IMR-90 (cell line): ENCODE measurements at regions not wholly inside any gene's neighbourhood (a gene's known extent, or its start where the extent isn't known, plus 50 kb on each side); places are given as distances from the start of the nearest gene placed in this dataset.

Experiments
- ATAC-seq: fragments of 200-7000 bp; cut with Tn5 transposase; 2 replicates; pipeline ENCODE4 v1.9.1; 2020; ENCODE audit warnings: low read depth, mild to moderate bottlenecking, moderate library complexity
- BruUV-seq: library from RNA; stranded (reverse); fragments of 400-500 nt; replicated peaks from 2 replicates; lab custom pipeline; 2021; lab: Mats Ljungman, UMichigan
- CTCF ChIA-PET: fragments of 300-600 bp; formaldehyde crosslinking; extraction: SDS; loops from one replicate; lab custom pipeline; 2021; ENCODE audit warnings: antibody characterized with exemption; lab: Yijun Ruan, JAX
- POLR2A ChIA-PET: fragments of 300-600 bp; sonication (Branson Sonifier 250); formaldehyde crosslinking; loops from one replicate; lab custom pipeline; 2022; ENCODE audit warnings: antibody characterized with exemption; ENCODE audit not compliant: unreplicated experiment; lab: Charles Lee
- DNase-seq: peaks from one replicate; pipeline ENCODE4 v3.0.0; 2013
- H2AFZ ChIP-seq: replicated peaks from 2 replicates; pipeline ENCODE3; 2013; ENCODE audit warnings: low read length, mild to moderate bottlenecking; ENCODE audit not compliant: poor library complexity
- H2AK5ac ChIP-seq: 2 replicates; pipeline ENCODE4 v1.6.1; 2013; ENCODE audit warnings: low read depth, low read length, inconsistent platforms
- H2AK9ac ChIP-seq: replicated peaks from 2 replicates; pipeline ENCODE3; 2013; ENCODE audit warnings: mild to moderate bottlenecking, low read depth, low read length, moderate library complexity; ENCODE audit not compliant: poor library complexity
- H2BK120ac ChIP-seq: 2 replicates; pipeline ENCODE4 v1.6.1; 2013; ENCODE audit warnings: low read depth, low read length, inconsistent platforms
- H2BK15ac ChIP-seq: 3 replicates; pipeline ENCODE4 v1.6.1; 2013; ENCODE audit warnings: low read depth, low read length, inconsistent platforms
- H2BK20ac ChIP-seq: 2 replicates; pipeline ENCODE4 v1.6.1; 2013; ENCODE audit warnings: low read depth, mild to moderate bottlenecking, inconsistent platforms, low read length, moderate library complexity
- H2BK5ac ChIP-seq: 2 replicates; pipeline ENCODE4 v1.6.1; 2013; ENCODE audit warnings: mild to moderate bottlenecking, low read depth, low read length, inconsistent platforms; ENCODE audit not compliant: poor library complexity, severe bottlenecking
- H3K14ac ChIP-seq: replicated peaks from 2 replicates; pipeline ENCODE4 v1.6.1; 2013; ENCODE audit warnings: low read depth, low read length, inconsistent platforms
- H3K18ac ChIP-seq: 2 replicates; pipeline ENCODE4 v1.6.1; 2013; ENCODE audit warnings: low read depth, low read length, control low read depth
- H3K23ac ChIP-seq: 2 replicates; pipeline ENCODE4 v1.6.1; 2013; ENCODE audit warnings: low read depth, low read length, inconsistent platforms
- H3K27ac ChIP-seq: 2 replicates; pipeline ENCODE4 v1.5.1; 2013; ENCODE audit warnings: mild to moderate bottlenecking, control low read depth, low read length; ENCODE audit not compliant: insufficient read depth
- H3K27me3 ChIP-seq: 2 replicates; pipeline ENCODE4 v1.6.1; 2013; ENCODE audit warnings: low read length; ENCODE audit not compliant: control insufficient read depth, insufficient read depth
- H3K36me3 ChIP-seq: 2 replicates; pipeline ENCODE4 v1.6.1; 2013; ENCODE audit warnings: low read length, mixed read lengths; ENCODE audit not compliant: control insufficient read depth, insufficient read depth
- H3K4ac ChIP-seq: 2 replicates; pipeline ENCODE4 v1.6.1; 2013; ENCODE audit warnings: low read depth, low read length, inconsistent platforms
- H3K4me1 ChIP-seq: 2 replicates; pipeline ENCODE4 v1.6.1; 2013; ENCODE audit warnings: low read length, mixed read lengths; ENCODE audit not compliant: control insufficient read depth, insufficient read depth
- H3K4me2 ChIP-seq: 2 replicates; pipeline ENCODE4 v1.6.1; 2013; ENCODE audit warnings: low read depth, mild to moderate bottlenecking, control low read depth, low read length, moderate library complexity
- H3K4me3 ChIP-seq: 2 replicates; pipeline ENCODE4 v1.5.1; 2013; ENCODE audit warnings: low read depth, mild to moderate bottlenecking, control low read depth, low read length, moderate library complexity; ENCODE audit not compliant: insufficient read depth
- H3K56ac ChIP-seq: 2 replicates; pipeline ENCODE4 v1.6.1; 2013; ENCODE audit warnings: low read length, inconsistent platforms; ENCODE audit not compliant: insufficient read depth; ENCODE audit errors: extremely low read depth
- H3K79me1 ChIP-seq, 2 experiments: 2 replicates each; pipeline ENCODE4 v1.6.1; 2013; ENCODE audit warnings: low read length in 2 of 2, inconsistent platforms in 1 of 2, low read depth in 1 of 2
- H3K9ac ChIP-seq: 2 replicates; pipeline ENCODE4 v1.6.1; 2013; ENCODE audit warnings: low read depth, low read length, control low read depth
- H3K9me1 ChIP-seq: 2 replicates; pipeline ENCODE4 v1.6.1; 2013; ENCODE audit warnings: low read length, inconsistent platforms; ENCODE audit not compliant: insufficient read depth
- H3K9me3 ChIP-seq: 2 replicates; pipeline ENCODE4 v1.6.1; 2013; ENCODE audit warnings: low read length; ENCODE audit not compliant: control insufficient read depth, insufficient read depth
- H4K20me1 ChIP-seq: 2 replicates; pipeline ENCODE4 v1.6.1; 2013; ENCODE audit warnings: low read length, inconsistent platforms; ENCODE audit not compliant: insufficient read depth
- H4K5ac ChIP-seq: 2 replicates; pipeline ENCODE4 v1.6.1; 2013; ENCODE audit warnings: mild to moderate bottlenecking, low read depth, low read length, control low read depth
- H4K8ac ChIP-seq, 2 experiments: 2 replicates each; pipeline ENCODE4 v1.6.1; 2013; ENCODE audit warnings: low read depth in 2 of 2, low read length in 2 of 2, control low read depth in 1 of 2, inconsistent platforms in 1 of 2
- H4K91ac ChIP-seq: 2 replicates; pipeline ENCODE4 v1.6.1; 2013; ENCODE audit warnings: low read depth, low read length, inconsistent platforms; ENCODE audit not compliant: insufficient read depth
- MAFK ChIP-seq: IDR thresholded peaks from 2 replicates; pipeline ENCODE4 v1.6.1; 2012; ENCODE audit warnings: low read depth, low read length, improper control_type of control experiment
- MXI1 ChIP-seq: IDR thresholded peaks from 2 replicates; pipeline ENCODE4 v1.6.1; 2012; ENCODE audit warnings: low read depth, mild to moderate bottlenecking, low read length, moderate library complexity, borderline replicate concordance
- NFE2L2 ChIP-seq: fragments of 150-350 bp; IDR thresholded peaks from 2 replicates; pipeline ENCODE4 v1.6.1; 2016; ENCODE audit warnings: low read depth, mild to moderate bottlenecking, low read length
- POLR2A ChIP-seq: IDR thresholded peaks from 2 replicates; pipeline ENCODE4 v1.6.1; 2012; ENCODE audit warnings: mild to moderate bottlenecking, low read depth, low read length
- RAD21 ChIP-seq: IDR thresholded peaks from 2 replicates; pipeline ENCODE4 v1.6.1; 2012; ENCODE audit warnings: low read length, improper control_type of control experiment
- SMC3 ChIP-seq: fragments of 150-350 bp; IDR thresholded peaks from 2 replicates; pipeline ENCODE4 v1.6.1; 2016; ENCODE audit warnings: low read depth, mild to moderate bottlenecking, antibody characterized with exemption, low read length, moderate library complexity
- WGBS, 2 experiments: methylation state at CpG; one replicate each; pipeline versions ENCODE4 v1.1.5 to v1.1.7; 2013; ENCODE audit warnings: missing lambda C conversion rate in 2 of 2; ENCODE audit not compliant: insufficient read length in 1 of 2; ENCODE audit errors: extremely low coverage in 2 of 2; 5-methylcytosine and 5-hydroxymethylcytosine counted together
- dilution Hi-C: fragments of 300-500 bp; cut with HindIII; formaldehyde crosslinking; loops from one replicate; pipeline ENCODE4 v1.14.3; 2018; ENCODE audit warnings: low sequenced_read_pairs; ENCODE audit not compliant: unreplicated experiment
- in situ Hi-C: fragments of 300-500 bp; cut with MboI; formaldehyde crosslinking; loops from 3 replicates; pipeline ENCODE4 v1.14.3; 2019; ENCODE audit warnings: low sequenced_read_pairs, inconsistent platforms, mixed read lengths
- intact Hi-C: fragments of 100-400 bp; cut with micrococcal nuclease; formaldehyde crosslinking; loops from 2 replicates; pipeline ENCODE4 v1.10.0; 2022

- Histone ChIP-seq H3K9me1 (no peaks in the 10 kb centered on the region), H3K27me3 (no peaks in the 10 kb centered on the region), H3K14ac (no peak overlapping the region), H4K5ac (no peak overlapping the region), H3K23ac (no peak overlapping the region), H3K9ac (no peak overlapping the region), H3K27ac (no peak overlapping the region), H2BK20ac (no peak overlapping the region), H2AK9ac (no peak overlapping the region), H3K4me3 (no peak overlapping the region), H3K4me1 (peaks cover 8% of the 10 kb centered on the region; the same call in 1 of the 2 replicates), H3K18ac (no peak overlapping the region), H3K36me3 (no peaks in the 10 kb centered on the region), H3K9me3 (no peaks in the 10 kb centered on the region; the same call in 1 of the 2 replicates), H3K4me2 (no peak overlapping the region), H3K79me1 (no peaks in the 10 kb centered on the region), H3K4ac (no peak overlapping the region), H2AK5ac (no peak overlapping the region), H2AFZ (no peak overlapping the region), H3K56ac (no peak overlapping the region), H2BK15ac (no peak overlapping the region), H4K20me1 (no peaks in the 10 kb centered on the region), H4K8ac (no peak overlapping the region), H2BK120ac (no peak overlapping the region), H4K91ac (no peak overlapping the region), H2BK5ac (no peak overlapping the region)
- in situ Hi-C loops (no loop called here), dilution Hi-C loops (no loop called here), intact Hi-C loops (no loop called here)
- TF ChIP-seq RAD21 (no peak), POLR2A (no peak), MXI1 (no peak), SMC3 (no peak), MAFK (no peak), NFE2L2 (no peak)
- POLR2A ChIA-PET: no interaction called here
- no TSS peak for BruUV-seq
- DNase-seq: no peak
- no CpG with 5 or more reads among the region's 4 CpGs for whole genome bisulfite sequencing, 2 experiments
- CTCF ChIA-PET: no interaction called here
- ATAC-seq: no peak
These were observed 52.3 kb upstream of the SIPA1L2 start for GRCh38 chr1:232682248-232682647.
